ENCODE measurements at regions not wholly inside any gene's neighbourhood (a gene's known extent, or its start where the extent isn't known, plus 50 kb on each side); places are given as distances from the start of the nearest gene placed in this dataset.

GRCh38 chr5:104757915-104758314 is 1195.3 kb upstream of the NUDT12 start:
- no peak for TF ChIP-seq POLR2AphosphoS5 (IDR thresholded peaks at IDR 0.05; ENCODE audit: borderline replicate concordance, low read depth, low read length)
- no peak for TF ChIP-seq EZH2 (IDR thresholded peaks at IDR 0.05)
- no peak for TF ChIP-seq FOXP2 (optimal IDR thresholded peaks at IDR 0.05; ENCODE audit: control extremely low read depth, extremely low read length, insufficient read depth)

Data from SK-N-MC (cell line).